HG03457 (cell line): ENCODE measurements at regions not wholly inside any gene's neighbourhood (a gene's known extent, or its start where the extent isn't known, plus 50 kb on each side); places are given as distances from the start of the nearest gene placed in this dataset.

ENCODE experiments used
- ATAC-seq: cut with Tn5 transposase; IDR thresholded peaks from one replicate; pipeline ENCODE4 v1.9.1; 2021; ENCODE audit warnings: moderate number of reproducible peaks; ENCODE audit not compliant: unreplicated experiment

DNA sequence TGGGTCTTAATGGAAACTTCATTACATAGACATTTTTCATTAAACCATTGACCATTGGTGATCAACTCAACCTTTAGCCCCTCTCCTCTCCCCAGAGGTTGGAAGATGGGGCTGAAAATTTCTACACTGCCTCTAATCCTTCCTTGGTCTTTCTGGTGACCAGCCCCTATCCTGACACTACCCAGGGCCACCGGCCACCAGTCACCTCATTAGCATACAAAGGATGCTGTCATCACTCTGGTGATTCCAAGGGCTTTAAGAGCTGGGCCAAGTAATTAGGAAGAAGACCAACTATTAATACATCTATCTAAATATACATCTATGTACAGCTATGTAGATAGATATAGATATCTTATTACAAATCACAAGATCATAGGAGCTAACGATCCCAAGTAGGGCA lies 111.2 kb upstream of the IRX6 start:
- no peak for ATAC-seq

DNA sequence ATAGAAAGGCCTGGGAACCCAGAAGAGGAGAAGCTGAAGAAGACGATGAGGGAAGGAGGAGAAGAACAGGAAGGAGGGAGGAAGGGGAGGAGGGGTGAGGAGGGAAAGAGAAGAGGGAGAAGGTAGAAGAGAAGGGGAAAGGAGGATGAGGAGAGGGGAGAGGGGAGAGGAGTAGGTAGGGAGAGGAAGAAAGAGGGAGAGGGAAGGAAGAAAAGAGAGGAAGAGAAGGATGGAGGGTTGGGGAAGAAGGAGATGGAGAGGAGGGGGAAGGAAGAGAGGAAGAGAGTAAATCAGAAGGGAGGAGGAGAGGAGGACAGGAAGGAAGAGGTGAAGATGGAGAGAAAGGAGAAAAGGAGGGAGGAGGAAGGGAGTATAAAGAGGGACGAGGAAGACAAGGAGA lies 109.6 kb upstream of the IRX6 start:
- no peak for ATAC-seq

DNA sequence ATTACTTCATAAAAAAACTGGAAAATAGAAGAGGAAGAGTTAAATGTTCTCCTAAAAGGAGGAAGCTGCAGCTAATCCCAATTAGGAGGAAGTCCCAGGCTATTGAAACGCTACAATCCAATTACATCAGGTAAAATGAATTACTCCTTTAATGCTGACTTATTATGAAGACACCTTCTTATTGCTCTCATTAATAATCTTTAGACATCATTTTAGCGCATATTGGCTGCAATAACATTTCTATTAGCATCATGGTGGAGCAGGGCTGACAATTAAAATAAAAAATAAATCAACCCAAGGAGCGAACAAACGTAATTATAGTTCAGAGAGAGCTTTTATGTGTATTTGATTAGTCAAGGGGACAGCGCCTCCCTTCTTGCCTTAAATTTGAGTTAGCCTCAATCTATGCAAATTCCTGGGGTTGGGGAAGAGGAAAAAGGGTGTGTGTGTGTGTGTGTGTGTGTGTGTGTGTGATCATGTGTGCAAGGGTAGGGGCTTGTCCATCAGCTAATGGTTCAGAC lies 109.0 kb upstream of the IRX6 start:
- ATAC-seq = no peak

DNA sequence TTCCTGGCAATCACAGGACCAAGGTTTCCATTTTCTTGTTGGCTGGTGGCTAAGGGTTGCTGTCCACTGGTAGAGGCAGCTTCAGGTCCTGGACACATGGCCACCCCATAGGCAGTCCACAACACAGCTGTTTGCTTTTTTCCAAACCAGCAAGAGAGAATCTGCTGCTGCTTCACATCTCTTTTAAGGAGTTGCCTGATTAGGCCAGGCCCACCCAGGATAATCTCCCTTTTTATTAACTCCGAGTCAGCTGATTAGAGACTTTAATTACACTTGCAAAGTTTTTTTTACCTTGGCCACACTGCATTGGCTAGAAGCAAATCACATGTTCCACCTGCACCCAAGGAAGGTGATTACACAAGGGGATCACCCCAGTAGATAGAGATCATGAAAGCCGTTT lies 106.6 kb upstream of the IRX6 start:
- ATAC-seq = no peak

DNA sequence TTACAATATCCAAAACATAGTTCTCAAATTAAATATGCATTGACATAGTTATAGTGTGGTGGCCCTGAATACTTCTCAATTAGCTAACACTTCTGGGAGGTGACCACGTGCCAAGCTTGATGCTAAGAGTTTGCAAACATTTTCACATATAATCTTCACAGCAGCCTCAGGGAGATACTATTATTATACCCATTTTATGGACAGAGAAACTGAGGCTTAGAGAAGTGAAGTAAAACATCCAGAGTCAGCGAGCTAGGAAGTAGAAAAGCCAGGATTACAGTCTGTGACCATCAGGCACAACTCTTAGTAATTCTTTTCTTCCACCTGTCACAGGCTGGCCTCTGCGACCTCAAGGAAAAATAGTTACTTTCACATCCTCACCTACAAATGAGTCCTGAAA lies 102.2 kb upstream of the IRX6 start:
- ATAC-seq = no peak

DNA sequence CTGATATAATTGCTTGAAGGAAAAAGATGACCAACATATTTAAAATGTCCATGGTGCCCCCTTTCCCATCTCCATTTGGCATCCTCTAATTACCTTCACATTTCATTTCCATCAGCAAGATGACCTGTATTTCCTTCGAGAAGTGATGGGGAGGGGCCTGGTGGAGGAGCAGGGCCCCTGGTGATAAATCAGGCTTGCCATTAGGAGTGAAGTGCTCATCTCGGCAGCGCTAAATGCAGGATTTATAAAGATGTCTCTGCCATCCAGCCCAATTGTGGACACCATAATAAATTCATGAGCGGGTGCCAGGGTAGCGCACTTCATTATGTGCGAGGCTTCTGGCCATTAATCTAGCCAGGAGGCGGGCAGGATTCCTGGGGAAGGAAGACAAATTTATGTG lies 101.5 kb upstream of the IRX6 start:
- no peak for ATAC-seq

DNA sequence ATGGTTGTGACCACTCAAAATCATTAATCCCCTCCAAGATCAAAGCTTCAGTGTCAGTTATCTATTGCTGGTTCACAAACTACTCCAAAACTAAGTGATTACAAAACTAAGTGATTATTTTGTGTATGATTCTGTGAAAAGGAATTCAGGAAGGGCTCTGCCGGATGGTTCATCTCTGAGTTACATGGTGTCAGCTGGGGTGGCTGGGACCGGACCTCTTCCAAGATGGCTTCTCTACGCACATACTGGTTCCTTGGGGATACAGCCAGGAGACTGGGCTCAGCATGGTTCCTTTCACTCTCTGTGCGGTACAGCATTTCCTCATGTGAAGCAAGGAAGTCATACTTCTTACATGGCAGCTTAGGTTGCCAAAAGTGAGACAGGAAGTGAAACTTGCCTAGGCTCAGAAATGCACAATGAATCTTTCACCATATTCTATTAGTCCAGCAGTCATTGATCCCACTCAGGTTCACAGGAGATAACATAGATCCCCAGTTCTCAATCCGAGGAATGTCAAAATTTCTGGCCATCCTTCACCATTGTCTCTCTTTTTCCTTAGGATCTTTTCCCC lies 97.9 kb upstream of the IRX6 start:
- ATAC-seq = no peak

DNA sequence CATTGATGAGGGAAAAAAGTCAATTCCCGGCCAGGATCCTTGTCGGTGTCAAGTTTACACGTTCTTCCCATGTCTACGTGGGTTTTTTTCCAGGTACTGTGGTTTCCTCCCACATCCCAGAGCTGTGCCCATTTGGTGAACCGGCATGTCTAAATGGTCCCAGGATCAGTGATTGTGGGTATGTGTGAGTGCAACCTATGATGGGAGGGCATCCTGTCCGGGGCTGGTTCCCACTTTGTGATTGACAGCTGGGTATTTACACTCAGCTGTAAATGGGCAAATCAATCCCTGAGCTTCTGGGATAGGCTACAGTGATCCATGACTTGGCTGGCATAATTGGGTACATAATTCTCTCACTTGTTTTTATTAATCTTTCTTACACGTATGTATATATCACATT lies 91.2 kb upstream of the IRX6 start:
- ATAC-seq = no peak

DNA sequence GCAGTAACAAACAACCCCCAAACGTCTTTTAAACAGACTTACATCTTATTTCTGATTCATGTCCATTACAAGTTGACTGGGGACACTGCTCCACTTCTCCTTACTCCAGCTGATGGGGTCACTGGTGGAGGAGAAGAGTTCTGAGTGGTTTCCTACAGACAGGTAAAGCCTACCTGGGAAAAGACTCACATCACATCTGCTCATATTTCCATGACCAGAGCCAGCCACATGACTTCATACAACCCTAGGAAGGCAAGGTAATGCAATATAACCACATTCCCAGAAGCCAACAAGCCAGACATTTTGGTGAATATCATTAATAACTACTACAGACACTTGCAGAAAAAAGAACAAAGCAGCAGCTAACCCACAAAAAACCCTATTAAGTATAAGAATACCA lies 90.5 kb upstream of the IRX6 start:
- no peak for ATAC-seq

DNA sequence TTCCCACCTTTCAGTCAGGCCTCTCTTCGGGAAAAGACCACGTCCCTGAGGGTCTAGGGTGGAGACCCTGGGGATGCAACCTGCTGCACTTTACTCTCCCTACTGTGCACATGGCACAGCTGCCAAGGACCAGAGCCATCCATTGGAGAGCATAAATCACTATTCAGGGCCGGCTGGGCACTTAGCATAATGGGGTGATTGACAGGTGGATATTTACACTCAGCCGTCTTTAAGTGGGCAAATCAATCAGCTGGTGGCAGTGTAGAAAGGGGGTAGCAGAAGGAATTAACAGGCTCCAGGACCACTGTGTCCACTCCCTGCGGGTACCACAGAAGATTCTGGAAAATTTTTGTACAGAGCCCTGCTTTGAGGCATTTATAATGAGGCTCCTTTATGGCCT lies 87.3 kb upstream of the IRX6 start:
- no peak for ATAC-seq

DNA sequence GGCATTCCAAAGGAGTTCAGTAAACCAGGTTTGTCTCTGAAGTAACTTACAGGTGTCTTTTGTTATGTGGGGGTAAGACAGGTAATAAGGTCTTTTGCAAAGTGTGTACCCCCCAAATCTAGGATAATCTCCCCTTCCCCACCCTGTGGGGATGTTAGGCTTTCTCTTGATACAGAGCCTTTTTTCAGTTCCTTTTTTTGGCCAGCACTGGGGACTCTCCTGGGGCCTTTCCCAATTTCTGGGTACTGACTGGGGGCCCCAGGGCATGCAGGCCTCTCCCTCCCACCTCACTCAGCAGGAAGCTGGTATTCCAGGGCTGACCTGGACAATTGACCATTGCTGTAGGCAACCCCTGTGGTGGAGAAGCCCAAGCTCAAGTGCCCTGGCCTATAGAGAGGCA lies 84.3 kb upstream of the IRX6 start:
- no peak for ATAC-seq

DNA sequence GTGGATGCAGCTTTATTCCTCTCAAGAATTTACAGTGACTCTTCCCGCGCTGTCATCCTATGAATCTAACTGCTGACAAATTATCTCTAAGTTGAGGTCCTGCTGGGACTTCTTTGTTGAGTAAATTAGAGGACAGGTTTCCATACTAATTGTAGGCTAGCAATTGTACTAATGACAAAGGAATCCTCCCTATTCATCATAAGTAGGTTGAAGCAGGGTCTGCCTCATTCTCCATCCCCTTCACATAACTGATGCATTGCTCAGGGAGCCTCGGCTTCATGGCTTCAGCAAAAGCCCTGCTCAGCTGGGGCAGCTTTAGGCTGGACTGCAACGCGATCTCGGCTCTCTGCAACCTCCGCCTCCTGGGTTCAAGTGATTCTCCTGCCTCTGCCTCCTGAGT lies 83.1 kb upstream of the IRX6 start:
- ATAC-seq = no peak

DNA sequence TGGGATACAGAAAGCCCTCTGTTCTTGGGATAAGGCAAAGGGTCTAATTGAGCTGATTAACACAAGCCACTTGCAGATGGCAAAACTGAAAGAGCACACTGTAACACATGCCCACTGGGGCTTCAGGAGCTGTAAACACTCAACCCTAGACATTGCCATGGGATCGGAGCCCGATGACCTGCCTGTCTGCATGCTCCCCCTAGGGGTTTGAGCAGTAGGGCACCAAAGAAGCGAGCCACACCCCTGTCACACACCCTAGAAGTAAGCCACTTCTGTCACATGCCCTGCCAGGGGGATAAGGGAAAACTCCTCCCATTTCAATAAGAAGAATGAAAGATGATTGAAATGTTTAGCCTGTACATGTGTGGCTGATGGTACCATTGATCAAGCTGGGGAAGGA lies 81.3 kb upstream of the IRX6 start:
- no peak for ATAC-seq

DNA sequence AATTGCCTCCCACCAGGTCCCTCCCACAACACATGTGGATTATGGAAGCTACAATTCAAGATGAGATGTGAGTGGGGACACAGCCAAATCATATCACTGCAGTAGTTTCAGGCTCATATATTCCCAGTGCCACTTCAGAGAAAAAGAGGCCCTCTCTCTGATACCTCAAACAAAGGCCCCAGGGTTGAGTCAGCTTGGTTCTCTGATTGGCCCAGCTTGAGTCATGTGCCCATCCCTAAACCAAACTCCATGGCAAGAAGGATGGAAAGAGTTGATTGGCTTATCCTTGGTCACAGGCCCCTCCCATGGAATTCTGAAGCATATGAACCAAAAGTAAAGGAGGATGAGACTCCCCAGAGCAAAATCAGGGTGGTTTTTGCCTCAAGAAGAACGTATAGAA lies 75.9 kb upstream of the IRX6 start:
- no peak for ATAC-seq

DNA sequence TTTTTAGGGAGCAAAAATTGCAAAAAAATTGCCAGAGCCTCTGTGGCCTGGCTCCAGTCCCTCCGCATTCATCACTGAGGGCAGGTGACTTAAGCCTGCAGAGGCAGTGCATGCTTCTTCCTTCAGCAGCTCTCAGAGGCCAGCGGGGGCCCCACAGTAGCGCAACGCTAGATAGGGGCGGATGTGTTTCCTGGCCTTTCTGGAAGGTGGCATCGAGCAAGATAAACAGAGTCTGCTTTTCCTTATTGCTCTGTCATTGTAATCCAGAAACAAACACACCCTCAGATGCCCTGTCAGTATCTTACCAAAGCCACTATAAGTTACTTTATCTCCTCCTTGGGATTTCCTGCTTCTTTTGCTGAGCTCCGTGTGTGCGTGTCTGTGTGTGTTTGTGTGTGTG lies 75.5 kb upstream of the IRX6 start:
- ATAC-seq = no peak

DNA sequence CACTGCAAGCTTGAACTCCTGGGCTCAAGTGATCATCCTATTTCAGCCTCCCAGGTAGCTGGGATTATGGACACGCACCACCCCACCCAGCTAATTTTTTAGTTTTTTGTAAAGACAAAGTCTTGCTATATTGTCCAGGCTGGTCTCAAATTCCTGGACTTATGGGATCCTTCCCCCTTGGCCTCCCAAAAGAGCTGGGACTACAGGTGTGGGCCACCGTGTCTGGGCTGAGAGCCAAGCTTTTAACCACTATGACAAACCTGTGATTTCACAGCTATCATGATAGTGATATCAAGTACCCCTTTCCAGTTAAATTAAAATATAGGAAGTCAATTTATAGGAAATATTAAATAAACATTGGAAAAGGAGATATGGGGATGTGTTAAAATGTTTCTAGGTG lies 74.6 kb upstream of the IRX6 start:
- ATAC-seq = no peak

DNA sequence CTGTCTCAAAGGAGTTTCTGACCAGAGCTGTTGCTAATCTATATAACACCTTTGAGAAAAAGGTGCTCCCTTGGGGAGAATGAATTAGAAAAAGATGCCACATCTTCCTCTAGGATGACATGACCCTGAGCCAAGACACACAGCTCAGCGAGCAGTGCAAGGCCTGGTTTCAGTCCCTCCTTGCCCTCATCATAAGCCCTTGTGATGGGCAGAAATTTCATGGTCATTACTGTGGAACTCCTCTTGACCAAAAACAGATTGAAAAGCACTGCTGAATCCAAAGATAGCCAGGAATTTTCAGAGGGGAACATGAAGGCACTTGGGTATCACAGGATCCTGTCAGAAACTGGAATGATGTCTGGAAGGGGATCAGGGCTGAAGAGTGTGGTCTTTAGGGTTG lies 74.1 kb upstream of the IRX6 start:
- ATAC-seq = no peak

DNA sequence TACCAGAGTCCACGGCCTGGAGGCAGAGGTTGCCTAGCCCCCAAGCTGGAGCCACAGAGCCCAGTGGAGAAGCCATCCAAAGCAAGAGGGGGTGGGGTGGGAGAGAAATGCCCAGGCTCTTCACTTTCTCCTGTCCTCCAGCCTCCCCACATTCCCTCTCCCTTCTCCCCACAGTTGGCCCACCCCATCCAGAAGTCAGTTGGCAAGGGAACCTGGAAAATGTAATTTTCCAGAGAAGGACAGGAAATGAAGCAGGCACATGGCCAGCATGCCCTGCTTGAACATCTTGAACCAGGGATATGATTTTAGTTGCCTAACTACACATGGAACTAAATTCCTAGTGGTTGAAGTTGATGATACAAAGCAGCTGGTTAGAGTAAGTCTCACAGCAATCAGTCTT lies 73.3 kb upstream of the IRX6 start:
- ATAC-seq = no peak

DNA sequence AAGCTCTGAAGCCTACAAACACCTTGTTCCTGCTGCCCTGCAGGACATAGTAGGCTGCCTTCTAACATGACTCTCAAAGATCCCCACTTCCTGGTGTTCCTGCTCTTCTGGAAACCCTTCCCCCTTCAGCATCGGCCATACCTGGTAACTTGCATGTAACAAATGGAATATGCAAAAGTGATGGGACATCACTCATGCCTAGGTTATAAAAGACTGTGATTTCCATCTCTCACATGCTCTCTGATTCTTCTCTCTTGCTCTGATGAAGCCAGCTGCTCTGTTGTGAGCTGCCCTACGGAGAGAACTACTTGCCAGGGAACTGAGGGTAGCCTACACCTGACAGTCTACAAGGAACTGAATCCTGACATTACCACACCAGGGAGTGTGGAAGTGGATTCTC lies 72.9 kb upstream of the IRX6 start:
- ATAC-seq = no peak

DNA sequence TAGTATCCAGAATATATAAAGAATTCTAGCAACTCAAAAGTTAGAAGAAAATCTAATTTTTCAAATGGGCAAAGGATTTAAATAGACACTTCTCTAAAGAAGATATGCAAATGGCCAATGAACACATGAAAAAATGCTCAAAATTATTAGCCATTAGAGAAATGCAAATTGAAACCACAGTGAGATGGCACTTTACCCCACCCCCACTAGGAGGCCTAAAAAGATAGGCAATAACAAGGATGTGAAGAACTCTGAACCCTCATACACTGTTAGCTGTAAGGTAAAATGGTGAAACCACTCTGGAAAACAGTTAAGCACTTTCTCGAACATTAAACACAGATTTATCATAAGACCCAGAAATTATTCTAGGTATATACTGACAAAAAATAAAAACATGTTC lies 71.4 kb upstream of the IRX6 start:
- no peak for ATAC-seq

DNA sequence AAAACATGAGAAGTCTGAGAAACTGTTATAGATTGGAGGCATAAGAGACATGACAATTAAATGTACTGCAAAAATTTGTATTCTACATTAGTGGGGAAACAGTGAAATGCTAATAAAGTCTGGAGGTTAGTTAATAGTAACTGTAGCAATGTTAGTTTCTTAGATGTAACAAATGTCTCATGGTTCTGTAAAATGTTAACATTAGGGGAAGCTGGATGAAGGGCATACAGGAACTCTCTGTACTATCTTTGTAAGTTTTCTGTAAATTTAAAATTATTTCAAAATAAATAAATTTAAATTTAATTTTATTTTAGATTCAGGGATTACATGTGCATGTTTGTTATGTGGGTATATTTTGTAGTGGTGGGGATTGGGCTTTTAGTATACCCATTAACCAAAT lies 70.0 kb upstream of the IRX6 start:
- no peak for ATAC-seq

DNA sequence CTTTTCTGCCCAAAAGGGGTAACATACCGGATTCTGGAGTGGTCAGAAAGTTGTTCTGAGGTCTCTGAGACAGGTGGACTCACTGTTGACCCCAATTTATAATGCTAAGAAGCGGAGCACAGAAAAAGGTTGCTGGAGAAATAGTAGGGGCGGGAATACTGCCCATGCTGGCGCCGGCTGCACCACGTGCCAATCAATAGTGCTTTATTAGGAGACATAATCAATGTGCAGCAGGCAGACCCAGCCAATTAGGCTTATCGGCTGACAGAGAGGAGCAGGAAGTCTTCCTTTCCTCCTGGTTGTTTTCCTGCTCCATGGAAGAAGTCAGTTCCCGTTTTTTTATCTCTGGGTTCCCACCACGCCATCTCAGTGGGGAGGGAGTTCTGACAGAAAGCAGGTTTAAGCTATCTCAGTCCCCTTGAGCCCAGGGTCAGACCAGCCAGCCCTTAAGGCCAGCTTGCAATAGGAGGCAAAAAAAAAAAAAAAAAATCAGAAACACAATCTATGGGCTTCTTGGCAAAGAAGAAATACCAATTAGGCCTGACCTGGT lies 68.2 kb upstream of the IRX6 start:
- ATAC-seq = no peak

DNA sequence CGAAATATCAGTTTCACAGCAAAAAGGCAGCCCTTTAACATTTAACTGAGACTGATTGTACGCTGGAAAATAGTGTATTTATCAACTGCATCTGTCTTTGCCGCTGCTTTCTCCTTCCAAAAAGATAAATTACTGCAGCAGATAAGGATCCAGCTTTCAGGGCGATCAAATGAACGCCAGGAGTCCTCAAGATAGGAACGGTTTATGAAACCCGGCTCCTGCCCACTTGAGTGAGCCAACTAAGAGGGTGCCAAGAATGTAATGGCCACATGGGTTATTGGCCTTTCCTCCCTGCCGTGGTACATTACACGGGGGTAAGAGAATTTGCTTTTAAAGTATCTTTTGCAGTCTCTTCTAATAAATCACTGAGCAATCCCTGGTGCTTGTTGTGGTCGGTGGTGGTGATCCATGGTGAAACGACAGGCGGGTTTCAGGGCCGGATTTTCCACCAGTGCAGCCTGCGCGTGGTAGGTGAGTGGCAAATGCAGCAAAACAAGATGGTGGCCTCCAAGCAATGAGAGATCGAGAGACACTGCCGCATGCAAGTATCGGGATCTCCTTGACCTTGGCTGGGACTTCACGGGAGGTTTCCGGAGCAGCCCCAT lies 67.5 kb upstream of the IRX6 start:
- ATAC-seq = no peak
